GM12864 (cell line): ENCODE measurements at regions not wholly inside any gene's neighbourhood (a gene's known extent, or its start where the extent isn't known, plus 50 kb on each side); places are given as distances from the start of the nearest gene placed in this dataset.
A peak's percentile ranks its signal among the peaks of the same experiment; 100 is the strongest.

ENCODE experiments used
- DNase-seq: peaks from one replicate; pipeline ENCODE4 v3.0.0-alpha.2; 2011; ENCODE audit warnings: low read depth
- H3K4me3 ChIP-seq: 2 replicates; pipeline ENCODE4 v1.5.1; 2011; ENCODE audit warnings: mild to moderate bottlenecking, low read depth, low read length, control low read depth
- CTCF ChIP-seq: IDR thresholded peaks from 2 replicates; pipeline ENCODE4 v1.5.1; 2011; ENCODE audit warnings: low read depth, mild to moderate bottlenecking, moderate library complexity, low read length, control low read depth, inconsistent platforms; ENCODE audit errors: missing control alignments

GRCh38 chr2:64718250-64718885 is 64.7 kb upstream of the SERTAD2 start:
- DNase-seq: no peak
- no peak for TF ChIP-seq CTCF
- H3K4me3 ChIP-seq: no peak overlapping the region

DNA sequence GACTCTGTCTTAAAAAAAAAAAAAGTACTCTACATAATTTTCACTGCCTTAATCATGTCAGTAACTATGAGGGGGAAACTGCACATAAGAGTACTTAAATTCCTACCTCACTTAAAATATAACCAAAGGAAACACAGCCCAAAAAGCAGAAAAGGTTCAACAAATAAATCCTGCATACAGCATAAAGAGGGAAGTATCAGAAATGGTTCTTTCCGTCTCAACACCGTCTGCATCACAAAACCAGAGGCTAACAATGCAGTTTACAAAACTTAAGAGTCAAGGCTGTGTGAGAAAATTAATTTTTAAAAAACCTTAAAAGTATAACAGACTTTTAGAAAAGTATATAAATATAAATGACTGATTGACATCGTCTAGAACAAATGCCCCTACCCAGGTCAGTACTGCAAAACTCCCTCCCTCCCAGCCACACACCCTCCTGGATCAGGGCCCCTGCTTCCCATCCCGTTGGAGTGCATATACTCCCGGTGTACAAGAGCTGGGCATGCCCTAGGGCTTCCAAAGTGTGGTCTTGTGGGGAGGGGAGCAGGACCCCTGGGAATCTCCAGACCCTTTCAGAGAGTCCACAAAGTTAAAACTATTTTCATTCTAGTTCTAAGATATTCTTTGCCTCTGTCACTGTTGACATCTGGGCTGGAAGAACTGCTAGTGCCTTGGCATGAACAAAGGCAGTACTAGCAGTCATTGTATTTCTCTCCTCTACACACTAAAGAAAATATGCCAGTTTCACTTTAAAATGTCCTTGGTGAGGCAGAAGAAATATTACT is 67.0 kb upstream of the SERTAD2 start:
- no peak for TF ChIP-seq CTCF
- DNase-seq: no peak
- H3K4me3 ChIP-seq: no peak overlapping the region

GRCh38 chr2:64721320-64721623 is 67.6 kb upstream of the SERTAD2 start:
- no peak for TF ChIP-seq CTCF
- no peak overlapping the region for H3K4me3 ChIP-seq
- DNase-seq: no peak

DNA sequence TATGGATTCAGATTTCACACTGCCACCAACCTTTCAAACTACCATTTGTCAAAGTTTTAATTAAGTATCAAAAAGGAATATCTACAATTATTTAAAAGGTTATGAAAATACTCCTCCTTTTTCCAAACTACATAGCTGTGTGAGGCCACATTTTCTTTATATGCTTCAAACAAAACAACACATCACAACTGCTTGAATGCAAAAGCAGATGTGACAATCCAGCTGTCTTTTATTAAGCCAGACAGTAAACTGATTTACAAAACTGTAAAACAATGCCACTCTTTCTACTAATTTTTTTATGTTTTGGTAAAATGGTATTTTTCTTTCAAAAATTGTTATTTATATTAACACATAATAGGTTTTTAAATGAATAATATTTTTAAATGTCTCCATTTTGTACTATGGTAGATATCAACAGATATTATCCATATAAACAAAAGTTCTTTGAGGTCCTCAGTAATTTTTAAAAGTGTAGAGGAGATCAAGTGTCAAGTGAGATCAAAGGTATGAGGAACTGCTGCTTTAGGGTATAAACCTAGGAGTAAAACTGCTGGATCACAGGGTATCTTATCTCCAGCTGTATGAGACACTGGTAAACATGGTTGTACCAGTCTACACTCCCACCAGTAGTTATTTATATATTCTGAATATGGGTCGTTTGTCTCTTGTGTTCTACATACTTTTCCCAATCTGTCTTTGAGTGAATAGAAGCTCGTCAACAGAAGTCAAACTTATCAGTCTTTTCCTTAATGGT is 68.8 kb upstream of the SERTAD2 start:
- no peak for DNase-seq
- no peak overlapping the region for H3K4me3 ChIP-seq
- no peak for TF ChIP-seq CTCF

- H3K4me3 ChIP-seq: peak overlapping the region; percentile 17
- DNase-seq: peak; percentile 82
- TF ChIP-seq CTCF: no peak
Measured at GRCh38 chr2:64727013-64727767, 73.5 kb upstream of the SERTAD2 start.

- TF ChIP-seq CTCF: no peak
- DNase-seq: no peak
- H3K4me3 ChIP-seq: no peak overlapping the region; the same call in 1 of the 2 replicates
Measured at GRCh38 chr2:64727843-64728463, 74.2 kb upstream of the SERTAD2 start.
